ELR (cell line): ENCODE measurements at regions not wholly inside any gene's neighbourhood (a gene's known extent, or its start where the extent isn't known, plus 50 kb on each side); places are given as distances from the start of the nearest gene placed in this dataset.
"Not testable (repeated sequence)": the region's sequence is repeated elsewhere in the genome, so short reads cannot be mapped to it uniquely, and the experiment has no call there.

Source experiments
- DNase-seq: peaks from one replicate; pipeline ENCODE4 v3.0.0-alpha.2; 2015; ENCODE audit warnings: low read depth

DNA sequence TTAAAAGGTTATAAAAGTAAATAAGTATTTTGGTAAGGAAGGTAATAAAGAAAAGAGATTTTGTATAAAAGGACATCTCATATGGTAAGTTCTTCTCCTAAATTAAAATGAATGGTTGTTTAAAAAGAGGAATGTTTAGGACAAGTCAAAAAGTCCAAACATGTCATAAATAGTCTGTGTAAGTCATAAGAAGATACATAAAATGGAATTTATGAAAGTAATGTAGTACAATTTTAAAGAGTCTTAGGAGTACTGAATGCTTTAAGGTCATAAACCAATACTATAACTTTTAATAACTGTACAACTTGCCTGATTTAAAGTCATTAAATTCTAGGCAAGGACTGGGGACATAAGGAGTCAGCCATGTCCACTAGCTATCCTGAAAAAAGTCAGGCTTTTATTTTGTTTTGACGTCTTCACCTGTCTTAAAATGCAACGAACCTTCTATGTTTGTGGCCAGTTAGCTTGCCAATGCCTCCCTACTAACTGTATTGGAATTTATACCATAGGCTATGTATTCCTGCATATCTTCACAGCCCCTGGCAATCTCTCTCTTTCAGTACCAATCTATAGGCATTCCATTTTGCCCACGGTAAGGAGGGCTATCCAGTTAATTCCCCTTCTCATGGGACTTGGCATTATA is 312.3 kb upstream of the LRRTM4 start:
- DNase-seq = peak; percentile 4

DNA sequence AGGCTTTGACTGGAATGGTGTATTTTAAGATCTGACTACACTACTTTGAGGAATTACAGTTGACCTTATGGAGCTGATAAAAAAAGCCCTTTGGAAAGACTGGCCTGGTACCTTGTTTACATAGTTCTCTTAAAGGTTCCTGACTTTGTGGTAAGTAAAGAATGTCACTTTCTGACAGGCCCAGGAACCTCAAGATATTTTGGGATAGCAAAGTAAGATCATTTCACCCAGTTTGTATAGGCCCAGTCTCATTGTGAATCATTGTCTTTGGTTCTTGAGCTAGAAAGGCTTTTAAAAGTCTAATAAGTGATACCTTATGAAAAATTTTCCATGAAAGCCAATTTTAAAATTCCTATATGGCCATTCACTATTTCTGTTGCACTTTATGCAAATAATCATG is 316.3 kb upstream of the LRRTM4 start:
- DNase-seq = no peak

DNA sequence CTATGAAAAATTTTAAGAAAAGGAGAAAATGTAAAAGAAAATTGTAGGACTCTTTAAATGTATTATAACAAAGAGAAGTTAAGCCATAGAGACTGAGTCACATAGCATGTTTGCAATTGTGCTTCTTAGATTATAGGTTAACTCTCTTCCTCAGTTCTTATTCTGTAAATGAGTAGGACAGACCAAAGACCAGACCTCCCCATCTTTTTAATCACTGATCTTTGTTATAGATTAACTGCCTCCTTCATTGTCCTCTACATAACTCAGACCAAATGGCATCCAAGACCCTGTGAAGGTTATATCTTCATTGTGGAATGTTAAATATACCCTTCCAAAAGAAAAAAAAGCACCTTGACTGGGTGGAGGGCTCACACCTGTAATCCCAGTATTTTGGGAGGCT is 316.9 kb upstream of the LRRTM4 start:
- no peak for DNase-seq

DNA sequence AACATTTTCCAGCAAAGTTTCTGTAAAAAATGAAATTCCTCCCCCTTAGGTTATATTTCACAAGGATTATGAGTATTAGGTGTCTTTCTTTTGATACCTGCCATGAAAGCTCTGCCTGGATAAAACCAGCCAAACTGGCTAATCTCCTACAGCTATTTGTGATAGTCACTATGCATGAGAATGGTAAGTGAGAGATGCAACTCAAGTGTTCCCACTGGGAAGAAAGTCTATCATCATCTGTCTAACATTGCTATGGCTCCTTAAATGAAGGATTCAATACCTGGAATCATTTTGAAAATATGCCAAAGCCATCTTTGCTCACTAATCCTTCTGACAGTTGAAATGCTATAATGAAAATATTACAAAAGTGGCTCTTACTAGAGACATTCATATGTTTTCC is 339.9 kb upstream of the LRRTM4 start:
- no peak for DNase-seq

DNA sequence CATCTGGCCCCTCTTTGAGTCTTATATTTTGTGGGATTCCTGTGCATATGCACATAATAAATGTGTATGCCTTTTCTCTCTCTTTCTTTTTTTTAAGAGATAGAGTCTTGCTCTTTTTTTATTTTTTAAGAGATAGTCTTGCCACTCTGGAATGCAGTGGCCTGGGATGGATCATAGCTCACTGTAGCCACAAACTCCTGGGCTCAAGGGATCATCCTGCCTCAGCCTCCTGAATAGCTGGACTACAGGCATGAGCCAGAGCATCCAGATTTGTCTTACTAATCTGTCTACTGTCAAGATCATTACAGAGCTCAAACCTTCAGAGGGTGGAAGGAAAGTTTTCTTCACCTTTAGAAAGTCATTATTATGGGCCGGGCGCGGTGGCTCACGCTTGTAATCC is 342.2 kb upstream of the LRRTM4 start:
- DNase-seq = no peak

DNA sequence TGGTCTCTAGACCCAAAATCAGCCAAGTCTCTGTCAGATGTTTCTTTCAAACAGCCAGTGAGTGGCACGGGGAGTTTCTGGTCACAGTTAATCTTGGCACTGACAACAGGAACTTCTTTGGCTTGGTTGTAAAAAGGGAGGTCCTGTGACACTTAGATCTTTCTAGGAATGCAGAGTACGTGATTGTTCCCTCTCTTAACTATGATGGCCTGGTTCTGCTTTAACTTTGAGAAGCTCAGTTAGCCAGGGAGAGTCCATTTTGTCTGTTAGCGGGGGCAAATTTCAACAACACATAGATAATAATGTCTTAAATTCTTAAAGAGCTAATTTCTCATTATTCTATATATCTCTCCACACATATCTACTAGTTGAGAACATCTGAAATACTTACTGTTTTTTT is 344.5 kb upstream of the LRRTM4 start:
- no peak for DNase-seq

DNA sequence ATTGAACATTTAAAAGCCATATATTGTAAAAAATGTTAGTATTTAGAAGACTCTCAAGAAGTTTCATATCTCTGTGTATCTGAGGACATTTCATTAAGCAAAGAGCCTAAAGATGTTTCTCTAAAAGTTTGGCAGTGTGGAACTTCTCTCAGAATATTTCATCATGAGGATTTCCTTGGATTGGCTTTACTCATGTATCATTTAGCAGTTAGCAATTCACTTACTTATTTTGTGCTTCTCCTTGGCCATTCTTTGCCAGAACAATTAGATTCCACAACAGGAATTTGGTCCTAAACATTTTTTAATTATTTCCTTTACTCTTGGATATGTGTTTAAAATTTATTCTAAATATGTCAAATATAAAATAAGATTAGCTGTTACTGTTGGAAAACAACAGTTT is 345.0 kb upstream of the LRRTM4 start:
- DNase-seq = no peak

DNA sequence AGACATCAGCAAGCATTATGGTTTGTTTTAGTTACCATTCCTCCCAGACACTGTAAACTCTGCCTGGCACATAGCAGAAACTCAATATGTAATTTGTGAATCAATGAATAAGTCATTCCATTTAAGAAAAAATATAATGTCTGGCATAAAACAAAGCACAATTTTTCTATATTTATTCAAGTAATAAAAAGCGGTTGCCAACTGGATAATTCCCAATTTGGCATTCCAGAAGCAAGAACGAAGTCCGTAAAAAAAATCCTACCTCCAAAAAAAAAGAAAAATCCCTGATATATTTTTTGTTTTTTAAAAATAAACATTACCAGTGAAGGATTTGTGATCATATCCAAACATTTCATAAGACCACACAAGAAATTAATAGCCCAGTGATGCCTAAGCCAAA is 351.3 kb upstream of the LRRTM4 start:
- no peak for DNase-seq

DNA sequence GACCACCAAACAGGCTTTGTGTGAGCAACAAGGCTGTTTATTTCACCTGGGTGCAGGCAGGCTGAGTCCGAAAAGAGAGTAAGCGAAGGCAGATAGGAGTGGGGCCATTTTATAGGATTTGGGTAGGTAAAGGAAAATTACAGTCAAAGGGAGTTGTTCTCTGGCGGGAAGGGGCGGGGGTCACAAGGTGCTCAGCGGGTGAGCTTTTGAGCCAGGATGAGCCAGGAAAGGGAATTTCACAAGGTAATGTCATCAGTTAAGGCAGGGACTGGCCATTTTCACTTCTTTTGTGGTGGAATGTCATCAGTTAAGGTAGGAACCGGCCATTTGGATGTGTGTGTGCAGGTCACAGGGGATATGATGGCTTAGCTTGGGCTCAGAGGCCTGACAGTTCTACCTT is 378.0 kb upstream of the LRRTM4 start:
- not testable (repeated sequence) for DNase-seq

DNA sequence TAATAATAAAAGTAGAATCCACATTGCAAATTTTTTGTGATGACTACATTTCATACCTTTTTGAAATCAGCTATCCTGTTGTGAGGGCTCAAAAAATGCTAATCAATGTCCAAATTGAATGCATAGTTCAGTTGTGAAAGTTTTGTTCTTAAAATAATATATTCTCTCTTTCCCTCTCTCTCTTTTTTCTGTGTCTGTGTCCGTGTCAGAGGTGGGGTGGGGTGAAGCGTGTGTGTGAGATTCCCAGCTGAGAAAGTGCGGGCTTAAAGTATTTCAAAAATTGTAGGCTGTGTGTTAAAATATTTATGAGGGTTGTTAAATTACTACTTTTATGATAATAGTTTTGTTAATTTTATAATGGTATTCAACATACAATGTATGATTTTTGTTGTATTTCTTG is 388.0 kb upstream of the LRRTM4 start:
- DNase-seq = no peak

DNA sequence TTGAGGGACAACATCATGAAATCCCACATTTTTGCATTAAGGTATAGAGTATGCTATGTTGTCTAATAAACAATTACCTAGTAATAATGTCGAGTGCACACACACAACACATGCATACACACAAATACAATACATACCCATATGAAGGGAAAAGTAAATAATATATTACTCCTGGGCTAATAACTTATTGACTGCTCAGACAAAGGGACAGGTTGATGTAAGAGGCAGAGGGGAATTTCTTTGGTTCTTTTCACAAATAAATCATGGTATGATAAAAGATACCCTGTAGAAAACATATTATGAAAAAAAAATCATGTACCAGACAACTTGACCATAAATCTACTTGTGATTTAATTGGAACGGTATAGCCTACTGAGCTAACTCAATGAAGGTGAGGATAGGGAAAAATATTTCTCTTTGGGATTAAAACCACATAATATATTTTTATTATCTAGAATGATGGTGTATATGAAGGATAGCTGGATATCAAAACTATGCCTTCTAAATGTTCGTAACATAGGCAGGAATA is 398.7 kb upstream of the LRRTM4 start:
- no peak for DNase-seq

DNA sequence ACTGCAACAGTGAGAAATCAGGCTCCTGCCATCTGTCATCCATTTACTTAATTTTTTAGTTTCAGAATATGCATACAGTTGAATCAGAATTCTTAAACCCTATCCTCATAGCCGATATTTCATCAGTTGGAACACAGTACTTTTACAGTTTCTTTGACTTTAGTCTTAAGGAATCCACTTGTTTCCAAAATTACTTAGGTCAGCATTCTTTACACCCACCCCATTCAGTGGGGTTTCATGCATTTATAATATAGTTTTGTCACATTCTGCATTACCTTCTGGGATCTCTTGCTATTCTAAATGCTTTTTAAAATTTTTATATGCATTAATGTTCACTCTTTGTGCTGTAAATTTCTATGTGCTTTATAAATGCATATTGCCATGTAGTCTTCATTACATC is 400.4 kb upstream of the LRRTM4 start:
- DNase-seq = no peak

DNA sequence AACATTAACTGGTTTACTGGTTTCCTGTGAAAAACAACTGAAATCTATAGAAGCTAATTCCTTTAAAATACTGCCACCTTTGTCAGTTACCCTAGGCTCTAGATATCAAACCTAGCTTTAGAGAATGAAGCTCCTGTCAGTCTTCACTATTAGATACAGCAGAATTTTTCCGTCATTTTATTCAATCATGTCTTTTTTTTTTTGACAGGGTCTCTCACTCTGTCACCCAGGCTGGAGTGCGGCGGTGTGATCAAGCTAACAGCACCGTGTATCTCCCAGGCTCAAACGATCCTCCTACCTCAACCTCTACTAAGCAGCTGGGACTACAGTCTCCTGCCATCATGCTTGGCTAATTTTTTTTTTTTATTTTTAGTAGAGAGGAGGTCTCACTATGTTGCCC is 415.2 kb upstream of the LRRTM4 start:
- no peak for DNase-seq

DNA sequence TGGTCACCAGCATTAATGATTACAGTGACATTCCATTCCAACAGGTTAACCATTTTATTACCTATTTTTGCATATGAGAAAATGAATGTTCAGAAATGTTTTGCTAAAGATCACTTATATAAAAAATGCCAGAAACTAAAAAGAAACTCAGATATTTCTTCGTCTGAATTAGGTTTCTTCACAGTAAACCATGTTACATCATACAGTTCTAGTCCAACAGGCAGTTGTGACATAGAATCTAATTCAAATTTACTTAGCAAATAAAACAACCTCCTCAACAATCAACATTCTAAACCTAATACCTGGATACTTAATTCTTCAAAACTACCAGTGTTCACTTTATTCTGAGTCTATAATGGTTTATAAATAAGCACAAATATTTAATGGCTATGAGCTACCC is 416.3 kb upstream of the LRRTM4 start:
- no peak for DNase-seq

DNA sequence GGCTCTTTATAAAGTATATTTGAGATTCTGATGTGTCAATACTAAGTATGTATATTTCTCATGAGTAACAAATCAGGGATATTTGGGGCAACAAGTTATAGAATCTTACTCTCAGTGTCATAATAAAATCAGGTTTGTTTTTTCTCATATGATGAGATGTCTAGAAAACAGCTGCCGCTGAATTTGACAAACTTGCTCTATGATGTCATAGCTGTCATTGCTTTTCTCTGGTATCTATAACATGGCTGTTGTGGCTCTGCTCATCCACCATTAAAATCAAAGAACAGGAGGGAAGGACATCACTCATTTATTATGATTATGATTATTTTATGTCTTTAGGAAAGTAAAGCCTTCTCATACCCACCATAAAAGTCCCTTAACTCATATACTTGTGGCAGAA is 417.2 kb upstream of the LRRTM4 start:
- no peak for DNase-seq

DNA sequence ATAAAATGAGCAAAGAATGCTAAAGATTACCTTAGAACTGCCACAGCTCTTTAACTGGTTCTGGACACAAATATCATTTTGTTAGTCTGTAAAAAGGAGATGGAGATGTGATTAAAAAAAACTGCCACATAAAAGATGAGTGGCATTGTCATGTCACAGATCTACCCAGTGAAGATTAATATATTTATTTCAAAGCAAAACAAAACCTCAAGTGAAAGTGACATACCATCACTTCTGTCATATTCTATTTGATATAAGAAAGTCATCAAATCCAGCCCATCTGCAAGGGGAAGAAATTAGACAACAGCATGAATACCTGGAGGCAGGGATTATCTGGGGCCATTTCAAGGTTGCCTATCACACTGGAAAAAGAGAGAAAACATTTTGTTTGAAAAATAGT is 417.6 kb upstream of the LRRTM4 start:
- DNase-seq = no peak

DNA sequence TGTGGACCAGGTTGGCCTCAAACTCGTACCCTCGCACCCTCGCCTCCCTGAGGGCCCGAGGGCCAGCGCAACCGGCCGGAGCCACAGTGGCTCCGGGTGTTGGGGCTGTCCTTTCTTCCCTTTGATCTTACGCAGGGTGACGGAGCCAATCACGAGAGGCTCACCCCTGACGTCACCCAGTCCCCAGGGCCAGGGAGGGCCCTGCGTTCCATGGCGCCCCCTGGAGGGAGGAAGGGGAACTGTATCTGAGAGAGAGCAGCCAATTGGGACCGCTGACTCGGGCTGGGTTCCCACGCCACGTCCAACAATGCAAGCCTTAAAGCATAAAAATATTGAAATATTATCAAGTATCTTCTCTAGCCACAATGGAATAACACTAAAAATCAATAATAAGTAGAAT is 432.8 kb upstream of the LRRTM4 start:
- DNase-seq = no peak

DNA sequence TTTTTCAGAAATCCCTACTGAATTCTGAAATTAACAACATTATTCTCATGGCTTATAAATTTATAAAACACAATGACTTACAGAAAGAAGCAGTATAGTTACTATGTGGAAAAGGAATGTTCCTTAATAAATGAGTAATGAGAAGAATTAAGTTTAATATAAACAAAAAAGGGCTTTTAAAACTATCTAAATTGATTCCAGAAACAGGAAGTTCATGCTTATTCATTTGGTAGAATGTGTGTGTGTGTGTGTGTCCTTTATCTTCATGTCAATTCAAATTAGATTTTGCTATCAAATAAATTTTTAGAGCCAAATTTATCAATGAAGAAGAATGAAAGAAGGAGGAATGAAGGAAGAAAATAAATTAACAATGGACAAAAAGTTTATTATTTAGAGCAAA is 440.8 kb upstream of the LRRTM4 start:
- no peak for DNase-seq

DNA sequence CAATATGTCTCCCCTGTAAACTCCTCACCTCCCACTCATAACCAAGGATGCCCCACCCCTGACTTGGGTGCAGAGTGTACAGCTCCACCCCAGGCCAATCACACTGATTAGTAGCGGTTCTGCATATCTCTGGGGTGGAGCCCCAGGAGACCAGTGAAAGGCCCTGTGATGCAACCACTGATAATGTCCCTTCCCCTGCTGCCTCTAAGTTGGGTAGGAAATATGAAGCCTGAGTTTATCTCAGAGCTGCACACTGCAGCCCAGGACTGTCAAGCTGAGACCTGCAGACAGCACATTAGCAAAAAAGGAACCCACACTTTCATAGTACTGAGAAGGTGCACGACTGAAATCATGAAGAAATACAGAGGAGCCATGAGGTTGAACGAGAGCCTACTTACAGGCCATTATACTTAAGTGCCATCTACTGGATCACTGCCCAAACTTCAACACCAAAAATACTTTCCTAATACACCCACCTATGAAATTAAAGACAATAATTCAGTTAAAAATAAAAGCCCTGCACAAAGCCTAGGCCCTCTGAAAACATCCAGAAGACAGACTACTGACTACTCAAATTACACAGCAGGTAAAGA is 455.4 kb upstream of the LRRTM4 start:
- DNase-seq = no peak

DNA sequence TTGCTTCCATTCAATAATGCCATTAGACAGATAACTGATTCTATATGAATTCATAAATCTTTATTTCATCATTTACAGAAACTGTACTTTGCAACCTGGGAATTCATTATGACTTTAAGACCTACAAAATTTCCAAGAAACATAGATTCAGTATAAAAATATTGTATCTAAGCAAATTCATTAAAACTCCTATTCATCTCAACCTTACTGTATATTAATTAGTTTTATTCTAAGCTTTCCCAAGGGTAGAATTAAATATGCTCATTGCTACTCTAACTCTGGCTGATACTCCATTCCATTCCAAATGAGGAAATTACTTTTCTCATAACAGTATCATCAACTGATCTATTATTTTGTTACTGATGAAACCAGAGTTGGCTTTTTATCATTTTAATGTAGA is 473.0 kb upstream of the LRRTM4 start:
- no peak for DNase-seq

DNA sequence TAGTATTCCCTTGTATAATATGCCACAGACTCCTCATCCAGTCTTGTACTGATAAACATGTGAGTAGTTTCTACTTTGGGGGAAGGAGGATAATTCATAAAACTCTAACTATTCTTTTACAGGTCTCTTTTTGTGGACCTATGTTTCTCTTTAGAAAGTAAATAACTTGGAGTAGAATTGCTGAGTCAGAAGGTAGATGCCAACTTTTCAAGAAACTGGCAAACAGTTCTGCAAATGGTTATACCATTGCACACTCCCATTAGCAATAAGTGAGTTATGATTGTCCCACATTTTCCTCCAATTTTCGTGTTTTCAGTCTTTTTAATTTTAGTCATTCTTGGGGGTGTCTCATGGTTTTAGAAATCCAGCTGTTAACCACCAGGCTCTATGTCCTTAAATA is 477.2 kb upstream of the LRRTM4 start:
- no peak for DNase-seq

DNA sequence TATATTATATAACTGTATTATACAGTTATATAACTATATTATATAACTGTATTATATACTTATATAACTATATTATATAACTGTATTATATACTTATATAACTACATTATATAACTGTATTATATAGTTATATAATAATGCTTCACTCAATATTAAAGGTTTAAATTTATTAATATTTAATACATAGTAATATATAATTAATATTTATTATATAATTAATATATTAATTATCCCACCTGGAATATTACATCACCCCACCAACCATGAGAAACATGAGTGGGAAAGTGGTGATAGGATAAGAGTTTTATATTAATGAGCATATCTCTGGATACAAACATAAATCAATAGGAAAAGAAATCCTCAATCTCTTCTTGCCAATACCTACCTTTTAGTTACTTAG is 487.1 kb upstream of the LRRTM4 start:
- no peak for DNase-seq

DNA sequence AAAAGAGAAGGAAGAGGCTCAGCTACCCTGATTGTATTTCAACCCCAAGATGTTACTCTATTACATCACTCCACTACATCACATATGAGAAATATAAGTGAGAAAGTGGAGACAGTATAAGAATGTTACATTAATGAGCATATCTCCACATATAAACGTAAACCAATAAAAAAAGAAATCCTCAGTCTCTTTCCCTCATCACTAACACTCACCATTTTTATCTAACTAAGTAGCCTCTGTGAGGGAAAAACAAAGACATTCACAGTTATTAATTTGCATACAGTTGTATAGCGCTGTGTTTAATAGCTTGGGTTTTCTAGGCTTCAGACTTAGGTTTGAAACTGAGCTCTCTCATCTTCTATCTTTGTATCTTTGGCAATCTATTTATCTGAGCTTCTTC is 489.1 kb upstream of the LRRTM4 start:
- DNase-seq = no peak

DNA sequence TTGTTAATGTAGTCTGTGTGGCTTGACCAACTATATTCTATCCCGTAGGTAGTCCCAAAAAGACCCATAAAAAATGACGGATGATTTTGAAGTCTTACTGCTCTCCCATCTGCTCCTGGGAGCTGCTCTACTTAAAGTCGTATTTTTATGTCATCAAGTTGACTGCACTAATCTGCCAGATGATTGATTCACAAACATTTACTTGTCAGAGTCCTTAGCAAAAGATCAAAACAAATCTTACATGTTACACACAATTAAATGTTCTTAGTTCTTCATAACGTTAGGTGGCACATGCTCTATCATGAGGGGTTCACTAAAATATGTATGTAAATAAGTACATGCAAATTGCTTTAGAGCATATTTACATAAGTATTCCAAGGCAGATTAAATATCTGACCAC is 498.3 kb upstream of the LRRTM4 start:
- no peak for DNase-seq
